ENCODE measurements at regions not wholly inside any gene's neighbourhood (a gene's known extent, or its start where the extent isn't known, plus 50 kb on each side); places are given as distances from the start of the nearest gene placed in this dataset.

GRCh38 chr13:74867460-74867859, 614.5 kb downstream of the TBC1D4 start:
- Histone ChIP-seq H3K36me3 (no peaks in the 10 kb centered on the region), H3K9me3 (peaks cover 0 to 17% (median 9%) of the 10 kb centered on the region in 8 donors), H3K27me3 (replicated peaks in 1 of 7) (no peaks in the 10 kb centered on the region), H3K27ac (no peak overlapping the region), H3K4me3 (no peak overlapping the region), H3K4me1 (no peaks in the 10 kb centered on the region)
- DNase-seq, result no peak
- TF ChIP-seq POLR2AphosphoS5 (IDR thresholded peaks at IDR 0.05) (no peak), CTCF (IDR thresholded peaks at IDR 0.05 in 8 of 11, conservative IDR thresholded peaks at IDR 0.05 in 3 of 11) (no peak), POLR2A (IDR thresholded peaks at IDR 0.05) (no peak)
- intact Hi-C loops (cut with DNase I; ENCODE audit: low total_unique reads), result no loop called here

DNA sequence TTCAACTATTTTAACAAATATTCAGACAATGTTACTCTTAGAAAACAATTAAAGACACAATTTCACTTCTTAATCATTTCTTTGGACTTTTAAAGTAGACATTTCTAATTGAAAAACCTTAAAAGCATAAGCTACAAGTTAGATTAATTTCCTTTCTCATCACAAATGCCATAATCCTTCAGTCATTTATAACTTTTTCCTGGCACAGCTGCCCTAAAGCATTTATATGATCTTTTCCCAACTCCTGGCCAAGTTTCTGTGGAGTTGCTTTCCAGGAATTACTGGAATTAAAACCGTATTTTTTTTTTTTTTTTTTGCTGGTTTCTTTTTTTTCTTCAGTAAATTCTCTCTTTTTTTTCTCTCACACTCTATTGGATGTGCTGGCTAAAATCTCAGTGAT, 615.9 kb downstream of the TBC1D4 start:
- DNase-seq, result no peak
- Histone ChIP-seq H3K4me1 (no peaks in the 10 kb centered on the region), H3K36me3 (no peaks in the 10 kb centered on the region), H3K27me3 (replicated peaks in 1 of 7) (no peaks in the 10 kb centered on the region), H3K27ac (no peak overlapping the region), H3K9me3 (peaks cover 0 to 17% (median 9%) of the 10 kb centered on the region in 8 donors), H3K4me3 (no peak overlapping the region)
- WGBS, 5 donors, result 30 to 67% (median 54%) methylated on average over 1 of the region's 1 CpG
- TF ChIP-seq POLR2AphosphoS5 (IDR thresholded peaks at IDR 0.05), result no peak
- TF ChIP-seq CTCF (IDR thresholded peaks at IDR 0.05 in 8 of 11, conservative IDR thresholded peaks at IDR 0.05 in 3 of 11), result no peak
- no peak for TF ChIP-seq POLR2A (IDR thresholded peaks at IDR 0.05)
- intact Hi-C loops (cut with DNase I; ENCODE audit: low total_unique reads), result no loop called here

DNA sequence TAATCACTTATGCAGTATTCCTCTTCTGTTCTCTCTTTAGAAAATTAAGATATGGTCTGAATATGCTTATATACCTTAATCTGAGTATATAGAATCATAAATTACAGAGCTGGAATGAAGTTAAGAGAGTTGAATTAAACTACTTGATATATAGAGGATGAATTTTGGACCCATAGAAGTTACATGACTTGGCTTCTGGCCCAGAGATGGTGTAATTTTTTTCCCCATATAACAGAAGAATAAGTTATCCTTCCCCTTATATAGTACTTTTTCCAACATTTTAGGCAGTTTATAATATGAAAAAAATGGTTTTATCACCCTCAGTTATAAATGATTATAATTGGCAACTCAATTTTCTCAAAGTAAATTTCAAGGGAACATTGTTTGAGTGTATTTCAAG, 616.3 kb downstream of the TBC1D4 start:
- intact Hi-C loops (cut with DNase I; ENCODE audit: low total_unique reads), result no loop called here
- DNase-seq, result no peak

GRCh38 chr13:74860789-74861188, 621.2 kb downstream of the TBC1D4 start:
- intact Hi-C loops (cut with DNase I; ENCODE audit: low total_unique reads), result no loop called here
- Histone ChIP-seq H3K27ac (no peak overlapping the region), H3K36me3 (no peaks in the 10 kb centered on the region), H3K4me1 (no peaks in the 10 kb centered on the region), H3K9me3 (peaks cover 0 to 18% (median 8%) of the 10 kb centered on the region in 8 donors), H3K4me3 (no peak overlapping the region), H3K27me3 (replicated peaks in 1 of 7) (no peaks in the 10 kb centered on the region)
- DNase-seq, result no peak
- TF ChIP-seq POLR2A (IDR thresholded peaks at IDR 0.05), result no peak
- TF ChIP-seq CTCF (IDR thresholded peaks at IDR 0.05 in 8 of 11, conservative IDR thresholded peaks at IDR 0.05 in 3 of 11), result no peak
- TF ChIP-seq POLR2AphosphoS5 (IDR thresholded peaks at IDR 0.05), result no peak
- 87 to 97% (median 93%) methylated on average over 1 of the region's 1 CpG for WGBS, 5 donors

More for the DNA sequence above, 616.3 kb downstream of the TBC1D4 start:
- no peak overlapping the region for H3K4me3 ChIP-seq
- no peaks in the 10 kb centered on the region for H3K4me1 ChIP-seq
- H3K27me3 ChIP-seq (replicated peaks in 1 of 7), result no peaks in the 10 kb centered on the region
- no peak overlapping the region for H3K27ac ChIP-seq
- no peaks in the 10 kb centered on the region for H3K36me3 ChIP-seq
- peaks cover 0 to 17% (median 9%) of the 10 kb centered on the region in 8 donors for H3K9me3 ChIP-seq
- TF ChIP-seq POLR2A (IDR thresholded peaks at IDR 0.05), result no peak
- no peak for TF ChIP-seq POLR2AphosphoS5 (IDR thresholded peaks at IDR 0.05)
- TF ChIP-seq CTCF (IDR thresholded peaks at IDR 0.05 in 8 of 11, conservative IDR thresholded peaks at IDR 0.05 in 3 of 11), result no peak

Data from spleen (tissue), 11 donors.